K562 (cell line): ENCODE measurements at regions not wholly inside any gene's neighbourhood (a gene's known extent, or its start where the extent isn't known, plus 50 kb on each side); places are given as distances from the start of the nearest gene placed in this dataset.
A peak's percentile ranks its signal among the peaks of the same experiment; 100 is the strongest.

ENCODE experiments used
- ARID1B ChIP-seq: fragments of 450-650 bp; IDR thresholded peaks from 2 replicates; pipeline ENCODE4 v1.6.1; 2016; ENCODE audit warnings: antibody characterized with exemption, mild to moderate bottlenecking, inconsistent platforms
- ARID3A ChIP-seq: IDR thresholded peaks from 2 replicates; pipeline ENCODE4 v1.6.1; 2012; ENCODE audit warnings: low read depth, low read length, improper control_type of control experiment, borderline replicate concordance
- CBX5 ChIP-seq: IDR thresholded peaks from 2 replicates; pipeline ENCODE4 v1.6.1; 2014; ENCODE audit warnings: low read depth, borderline replicate concordance
- E2F3 ChIP-seq: fragments of 250-450 bp; sonication (Bioruptor Pico); IDR thresholded peaks from 2 replicates; pipeline ENCODE4 v1.4.0; 2020; ENCODE audit warnings: mild to moderate bottlenecking
- ELF4 ChIP-seq: fragments of 450-650 bp; formaldehyde crosslinking; IDR thresholded peaks from 2 replicates; pipeline ENCODE4 v1.4.0; 2022; ENCODE audit warnings: missing genetic modification characterization
- HMBOX1 ChIP-seq: sonication (generic); IDR thresholded peaks from 2 replicates; pipeline ENCODE4 v1.6.1; 2016
- KLF1 ChIP-seq: fragments of 450-650 bp; IDR thresholded peaks from 2 replicates; pipeline ENCODE4 v1.6.1; 2016; ENCODE audit warnings: missing genetic modification characterization, missing compliant biosample characterization
- L3MBTL2 ChIP-seq: fragments of 450-650 bp; IDR thresholded peaks from 2 replicates; pipeline ENCODE4 v1.6.1; 2016; ENCODE audit warnings: mild to moderate bottlenecking, moderate library complexity
- MAFG ChIP-seq: fragments of 450-650 bp; conservative IDR thresholded peaks from 2 replicates; pipeline ENCODE4 v1.6.1; 2016; ENCODE audit warnings: missing genetic modification characterization, missing compliant biosample characterization
- NR1H2 ChIP-seq: sonication (generic); formaldehyde crosslinking; IDR thresholded peaks from 2 replicates; pipeline ENCODE4 v1.4.0; 2020; ENCODE audit warnings: mild to moderate bottlenecking, missing genetic modification reagents
- SMAD1 ChIP-seq: fragments of 150-350 bp; IDR thresholded peaks from 2 replicates; pipeline ENCODE4 v1.6.1; 2014; ENCODE audit warnings: low read length, low read depth; ENCODE audit not compliant: partially characterized antibody
- SMAD3 ChIP-seq: fragments of 450-650 bp; formaldehyde crosslinking; conservative IDR thresholded peaks from 2 replicates; pipeline ENCODE4 v1.4.0; 2020; ENCODE audit warnings: mild to moderate bottlenecking
- SRSF3 ChIP-seq: fragments of 200-400 bp; formaldehyde crosslinking; IDR thresholded peaks from 2 replicates; pipeline ENCODE4 v1.6.1; 2016; ENCODE audit warnings: mild to moderate bottlenecking, low read length, moderate library complexity; ENCODE audit not compliant: insufficient read depth
- XRCC3 ChIP-seq: fragments of 450-650 bp; IDR thresholded peaks from 2 replicates; pipeline ENCODE4 v1.6.1; 2017; ENCODE audit warnings: mild to moderate bottlenecking, moderate library complexity
- ZBED1 ChIP-seq: IDR thresholded peaks from 2 replicates; pipeline ENCODE4 v1.6.1; 2014
- ZBTB12 ChIP-seq: fragments of 250-450 bp; sonication (Bioruptor Pico); IDR thresholded peaks from 2 replicates; pipeline ENCODE4 v1.4.0; 2020
- ZBTB8A ChIP-seq: fragments of 450-650 bp; IDR thresholded peaks from 2 replicates; pipeline ENCODE4 v1.6.1; 2018; ENCODE audit warnings: mild to moderate bottlenecking, moderate library complexity; ENCODE audit not compliant: partially characterized antibody
- ZEB2 ChIP-seq: fragments of 450-650 bp; IDR thresholded peaks from 2 replicates; pipeline ENCODE4 v1.6.1; 2016
- ZNF133 ChIP-seq: fragments of 250-450 bp; sonication (Bioruptor Pico); IDR thresholded peaks from 2 replicates; pipeline ENCODE4 v1.4.0; 2020; ENCODE audit warnings: mild to moderate bottlenecking
- ZNF316 ChIP-seq: fragments of 450-650 bp; IDR thresholded peaks from 2 replicates; pipeline ENCODE4 v1.6.1; 2016
- ZNF592 ChIP-seq: fragments of 450-650 bp; IDR thresholded peaks from 2 replicates; pipeline ENCODE4 v1.6.1; 2017; ENCODE audit warnings: antibody characterized with exemption, mild to moderate bottlenecking
- ZNF778 ChIP-seq: fragments of 450-650 bp; formaldehyde crosslinking; IDR thresholded peaks from 2 replicates; pipeline ENCODE4 v1.4.0; 2020; ENCODE audit warnings: mild to moderate bottlenecking, moderate library complexity
- ZZZ3 ChIP-seq: fragments of 450-650 bp; IDR thresholded peaks from 2 replicates; pipeline ENCODE4 v1.6.1; 2016; ENCODE audit warnings: antibody characterized with exemption, mild to moderate bottlenecking, moderate library complexity

- TF ChIP-seq CBX5: no peak
- 0 out of 2 replicates have a peak, but pooled peaks have one; percentile 20 for TF ChIP-seq MAFG
- no peak for TF ChIP-seq SMAD3 (CRISPR knock-in tag)
- no peak for TF ChIP-seq SMAD1
- no peak for TF ChIP-seq ZNF592
- TF ChIP-seq ZNF133 (CRISPR knock-in tag): no peak
- TF ChIP-seq ZBTB12 (CRISPR knock-in tag): no peak
- TF ChIP-seq ZZZ3: no peak
- peak; percentile 58; the same call in 1 of the 2 replicates for TF ChIP-seq HMBOX1
- TF ChIP-seq E2F3 (CRISPR knock-in tag): no peak
- TF ChIP-seq SRSF3: no peak
- TF ChIP-seq ZBTB8A: no peak
- TF ChIP-seq ZEB2: no peak
- TF ChIP-seq ELF4 (CRISPR knock-in tag): no peak
- no peak for TF ChIP-seq ARID1B
- TF ChIP-seq KLF1 (tag): no peak
- TF ChIP-seq NR1H2 (CRISPR knock-in tag): no peak
- TF ChIP-seq ZBED1: no peak
- no peak for TF ChIP-seq ARID3A
- peak; percentile 65 for TF ChIP-seq ZNF316
- TF ChIP-seq XRCC3: no peak
- TF ChIP-seq ZNF778 (CRISPR knock-in tag): no peak
- TF ChIP-seq L3MBTL2: peak; percentile 37; the same call in 1 of the 2 replicates
Measured at GRCh38 chr6:14655201-14656061, 537.9 kb downstream of the CD83 start (continued).
